NCI-H2227 treated with DMSO at 0.1 percent for 48 hours (cell line): ENCODE measurements at regions not wholly inside any gene's neighbourhood (a gene's known extent, or its start where the extent isn't known, plus 50 kb on each side); places are given as distances from the start of the nearest gene placed in this dataset.

ENCODE experiments used
- DNase-seq: peaks from one replicate; lab custom pipeline; 2025; lab: John Stamatoyannopoulos, UW

- DNase-seq: no peak
Measured at GRCh38 chr7:3195160-3195559, 105.9 kb upstream of the SDK1 start.

- no peak for DNase-seq
Measured at GRCh38 chr7:3196629-3197400, 104.2 kb upstream of the SDK1 start.

GRCh38 chr7:3197567-3198213, 103.4 kb upstream of the SDK1 start:
- no peak for DNase-seq

GRCh38 chr7:3198316-3198715, 102.7 kb upstream of the SDK1 start:
- DNase-seq: no peak

GRCh38 chr7:3200504-3200903, 100.5 kb upstream of the SDK1 start:
- DNase-seq: no peak

GRCh38 chr7:3201306-3201705, 99.7 kb upstream of the SDK1 start:
- DNase-seq: no peak

- no peak for DNase-seq
Measured at GRCh38 chr7:3201937-3202710, 98.9 kb upstream of the SDK1 start.

GRCh38 chr7:3204526-3204925, 96.5 kb upstream of the SDK1 start:
- DNase-seq: no peak

GRCh38 chr7:3206101-3206500, 95.0 kb upstream of the SDK1 start:
- DNase-seq: no peak

GRCh38 chr7:3206771-3207191, 94.3 kb upstream of the SDK1 start:
- no peak for DNase-seq

GRCh38 chr7:3207387-3207902, 93.6 kb upstream of the SDK1 start:
- no peak for DNase-seq

GRCh38 chr7:3210531-3210930, 90.5 kb upstream of the SDK1 start:
- DNase-seq: no peak

GRCh38 chr7:3214090-3214413, 87.0 kb upstream of the SDK1 start:
- no peak for DNase-seq

- no peak for DNase-seq
Measured at GRCh38 chr7:3215624-3216585, 85.1 kb upstream of the SDK1 start.

GRCh38 chr7:3217166-3217565, 83.9 kb upstream of the SDK1 start:
- no peak for DNase-seq

- DNase-seq: no peak
Measured at GRCh38 chr7:3218411-3219225, 82.4 kb upstream of the SDK1 start.

GRCh38 chr7:3229904-3230470, 71.1 kb upstream of the SDK1 start:
- no peak for DNase-seq

GRCh38 chr7:3230908-3231307, 70.1 kb upstream of the SDK1 start:
- no peak for DNase-seq

GRCh38 chr7:3232228-3232627, 68.8 kb upstream of the SDK1 start:
- DNase-seq: no peak

GRCh38 chr7:3233301-3233700, 67.8 kb upstream of the SDK1 start:
- no peak for DNase-seq

GRCh38 chr7:3234051-3234450, 67.0 kb upstream of the SDK1 start:
- no peak for DNase-seq
